H1 (cell line): ENCODE measurements at regions not wholly inside any gene's neighbourhood (a gene's known extent, or its start where the extent isn't known, plus 50 kb on each side); places are given as distances from the start of the nearest gene placed in this dataset.

Source experiments
- CTCF ChIA-PET: fragments of 300-600 bp; sonication (Branson Sonifier 250); formaldehyde crosslinking; loops from one replicate; lab custom pipeline; 2021; ENCODE audit not compliant: partially characterized antibody; lab: Charles Lee
- POLR2A ChIA-PET: fragments of 300-600 bp; sonication (Branson Sonifier 250); formaldehyde crosslinking; loops from one replicate; lab custom pipeline; 2021; ENCODE audit warnings: inconsistent platforms; ENCODE audit not compliant: partially characterized antibody; lab: Charles Lee
- DNase-seq, 2 experiments: peaks; one replicate each; pipeline versions ENCODE4 v3.0.0 to v3.0.0-alpha.2; 2010 to 2022; ENCODE audit warnings: low spot score in 2 of 2, low read depth in 1 of 2, mixed read lengths in 1 of 2
- FAIRE-seq: peaks from 2 replicates; lab custom pipeline; 2011; peaks lifted over from hg19 to GRCh38; lab: Jason Lieb, UNC
- H2AFZ ChIP-seq: 2 replicates; pipeline ENCODE4 v1.8.1; 2012; ENCODE audit warnings: low read length, inconsistent platforms
- H2AK5ac ChIP-seq: 2 replicates; pipeline ENCODE4 v1.6.1; 2013; ENCODE audit warnings: low read depth, low read length
- H2BK120ac ChIP-seq: replicated peaks from 2 replicates; pipeline ENCODE3; 2013; ENCODE audit warnings: low read depth, low read length, inconsistent platforms
- H2BK12ac ChIP-seq: 2 replicates; pipeline ENCODE4 v1.6.1; 2013; ENCODE audit warnings: low read depth, low read length
- H2BK15ac ChIP-seq: 2 replicates; pipeline ENCODE4 v1.6.1; 2013; ENCODE audit warnings: low read length
- H2BK20ac ChIP-seq: 2 replicates; pipeline ENCODE4 v1.6.1; 2013; ENCODE audit warnings: low read length
- H2BK5ac ChIP-seq: 2 replicates; pipeline ENCODE4 v1.6.1; 2013; ENCODE audit warnings: low read depth, low read length
- H3K14ac ChIP-seq: 2 replicates; pipeline ENCODE4 v1.6.1; 2013; ENCODE audit warnings: inconsistent platforms; ENCODE audit not compliant: insufficient read length
- H3K18ac ChIP-seq: 2 replicates; pipeline ENCODE4 v1.6.1; 2013; ENCODE audit warnings: low read length; ENCODE audit errors: extremely low read depth
- H3K23ac ChIP-seq: 2 replicates; pipeline ENCODE4 v1.6.1; 2013; ENCODE audit warnings: inconsistent platforms; ENCODE audit not compliant: insufficient read length
- H3K23me2 ChIP-seq: 2 replicates; pipeline ENCODE4 v1.6.1; 2013; ENCODE audit warnings: low read depth, low read length
- H3K27ac ChIP-seq: 2 replicates; pipeline ENCODE4 v1.6.1; 2011; ENCODE audit warnings: low read depth, low read length, inconsistent platforms
- H3K27me3 ChIP-seq, 4 experiments: replicated peaks in 1 of 4; 1 replicate in 1 of 4; 2 replicates in 3 of 4; pipeline versions ENCODE4 v1.6.1 to v1.8.1; 2011 to 2013; ENCODE audit warnings: low read length in 3 of 4, mild to moderate bottlenecking in 3 of 4, inconsistent platforms in 2 of 4, mixed read lengths in 2 of 4, moderate library complexity in 1 of 4; ENCODE audit not compliant: control insufficient read depth in 3 of 4, insufficient read depth in 3 of 4; ENCODE audit errors: extremely low read depth in 1 of 4
- H3K36me3 ChIP-seq, 4 experiments: 2 replicates each; pipeline versions ENCODE4 v1.6.1 to v1.8.1; 2011 to 2013; ENCODE audit warnings: mild to moderate bottlenecking in 4 of 4, low read length in 3 of 4, moderate library complexity in 2 of 4, control low read depth in 1 of 4, inconsistent platforms in 1 of 4; ENCODE audit not compliant: insufficient read depth in 4 of 4, control insufficient read depth in 2 of 4
- H3K4ac ChIP-seq: replicated peaks from 2 replicates; pipeline ENCODE3; 2013; ENCODE audit warnings: low read length, low read depth, mixed read lengths, inconsistent platforms; ENCODE audit not compliant: insufficient read length
- H3K4me1 ChIP-seq, 4 experiments: replicated peaks in 1 of 4; 1 replicate in 1 of 4; 2 replicates in 3 of 4; pipeline versions ENCODE4 v1.6.1 to v1.8.1; 2011 to 2013; ENCODE audit warnings: low read length in 3 of 4, inconsistent platforms in 2 of 4, mixed read lengths in 1 of 4; ENCODE audit not compliant: insufficient read depth in 4 of 4, control insufficient read depth in 3 of 4
- H3K4me2 ChIP-seq, 2 experiments: 2 replicates each; pipeline versions ENCODE4 v1.6.1 to v1.8.1; 2011 to 2013; ENCODE audit warnings: low read depth in 2 of 2, low read length in 2 of 2, control low read depth in 1 of 2, inconsistent platforms in 1 of 2, mild to moderate bottlenecking in 1 of 2; ENCODE audit not compliant: insufficient read depth in 1 of 2
- H3K4me3 ChIP-seq, 4 experiments: fragments of 200-600, 300-600 bp in 1 of 4; sonication (generic), shearing (Covaris generic), sonication (Bioruptor Twin) in 1 of 4; 2 replicates each; pipeline versions ENCODE4 v1.5.1 to v1.8.1; 2011 to 2016; ENCODE audit warnings: low read length in 4 of 4, low read depth in 3 of 4, control low read depth in 2 of 4, inconsistent platforms in 2 of 4, mild to moderate bottlenecking in 2 of 4, mixed read lengths in 1 of 4, moderate library complexity in 1 of 4; ENCODE audit not compliant: insufficient read depth in 2 of 4; ENCODE audit errors: extremely low read depth in 1 of 4
- H3K56ac ChIP-seq: replicated peaks from 2 replicates; pipeline ENCODE3; 2013; ENCODE audit warnings: low read depth, mild to moderate bottlenecking, mixed read lengths, low read length, inconsistent platforms; ENCODE audit not compliant: insufficient read length
- H3K79me1 ChIP-seq: 2 replicates; pipeline ENCODE4 v1.6.1; 2013; ENCODE audit warnings: low read depth, low read length, control low read depth
- H3K79me2 ChIP-seq, 2 experiments: 2 replicates each; pipeline versions ENCODE4 v1.6.1 to v1.8.1; 2012 to 2013; ENCODE audit warnings: low read length in 2 of 2, mild to moderate bottlenecking in 2 of 2, inconsistent platforms in 1 of 2; ENCODE audit not compliant: insufficient read depth in 2 of 2, control insufficient read depth in 1 of 2
- H3K9ac ChIP-seq, 4 experiments: replicated peaks in 1 of 4; 1 replicate in 1 of 4; 2 replicates in 3 of 4; pipeline versions ENCODE4 v1.6.1 to v1.8.1; 2011 to 2013; ENCODE audit warnings: low read depth in 3 of 4, low read length in 3 of 4, control low read depth in 2 of 4, mild to moderate bottlenecking in 2 of 4, moderate library complexity in 2 of 4, inconsistent platforms in 1 of 4; ENCODE audit errors: extremely low read depth in 1 of 4
- H3K9me3 ChIP-seq, 2 experiments: 2 replicates each; pipeline versions ENCODE4 v1.6.1 to v1.8.1; 2012 to 2013; ENCODE audit warnings: mild to moderate bottlenecking in 2 of 2, moderate library complexity in 2 of 2, control low read depth in 1 of 2, inconsistent platforms in 1 of 2, low read depth in 1 of 2, low read length in 1 of 2, mixed read lengths in 1 of 2; ENCODE audit not compliant: insufficient read depth in 2 of 2
- H4K20me1 ChIP-seq, 2 experiments: replicated peaks in 1 of 2; 2 replicates each; pipeline versions ENCODE3 to v1.8.1; 2011 to 2013; ENCODE audit warnings: inconsistent platforms in 2 of 2, low read length in 2 of 2, mild to moderate bottlenecking in 1 of 2; ENCODE audit not compliant: insufficient read depth in 2 of 2, control insufficient read depth in 1 of 2
- H4K5ac ChIP-seq: 2 replicates; pipeline ENCODE4 v1.6.1; 2013; ENCODE audit warnings: low read length, low read depth, mixed read lengths, inconsistent platforms; ENCODE audit not compliant: insufficient read length
- H4K8ac ChIP-seq: 2 replicates; pipeline ENCODE4 v1.8.0; 2013; ENCODE audit warnings: mild to moderate bottlenecking, moderate library complexity, low read length, inconsistent platforms; ENCODE audit not compliant: insufficient read depth; ENCODE audit errors: extremely low read depth
- H4K91ac ChIP-seq: replicated peaks from 2 replicates; pipeline ENCODE3; 2013; ENCODE audit warnings: low read length, mixed read lengths, inconsistent platforms; ENCODE audit not compliant: insufficient read length
- CEBPB ChIP-seq: IDR thresholded peaks from 2 replicates; pipeline ENCODE4 v1.6.1; 2012; ENCODE audit warnings: low read depth, low read length
- FOSL1 ChIP-seq: IDR thresholded peaks from 2 replicates; pipeline ENCODE4 v1.6.1; 2011; ENCODE audit warnings: mild to moderate bottlenecking, low read depth, low read length, moderate library complexity; ENCODE audit not compliant: insufficient read depth
- GABPA ChIP-seq: IDR thresholded peaks from 2 replicates; pipeline ENCODE4 v1.6.1; 2011; ENCODE audit warnings: mild to moderate bottlenecking, low read length, moderate library complexity, borderline replicate concordance; ENCODE audit not compliant: insufficient read depth
- PHF8 ChIP-seq: fragments of 200-600 bp; sonication (generic); conservative IDR thresholded peaks from 2 replicates; pipeline ENCODE4 v1.7.1; 2012; ENCODE audit warnings: low read depth, mild to moderate bottlenecking, inconsistent platforms, low read length, moderate library complexity
- RNF2 ChIP-seq: fragments of 200-900, 300-1000 bp; sonication (generic); IDR thresholded peaks from 2 replicates; pipeline ENCODE4 v1.7.1; 2016; ENCODE audit warnings: borderline replicate concordance, low read depth, mild to moderate bottlenecking, antibody characterized with exemption, low read length; ENCODE audit not compliant: poor library complexity, severe bottlenecking; ENCODE audit errors: missing control alignments
- SIX5 ChIP-seq: IDR thresholded peaks from 2 replicates; pipeline ENCODE4 v1.6.1; 2011; ENCODE audit warnings: mild to moderate bottlenecking, low read depth, low read length
- SUZ12 ChIP-seq: fragments of 200-600 bp; sonication (generic); IDR thresholded peaks from 2 replicates; pipeline ENCODE4 v1.6.1; 2012; ENCODE audit warnings: mild to moderate bottlenecking, inconsistent platforms, low read length, moderate library complexity, mixed read lengths
- TAF1 ChIP-seq: IDR thresholded peaks from 2 replicates; pipeline ENCODE4 v1.6.1; 2011; ENCODE audit warnings: mild to moderate bottlenecking, low read depth, low read length
- TCF12 ChIP-seq: IDR thresholded peaks from 2 replicates; pipeline ENCODE4 v1.6.1; 2011; ENCODE audit warnings: low read depth, mild to moderate bottlenecking, low read length
- YY1 ChIP-seq: IDR thresholded peaks from 2 replicates; pipeline ENCODE4 v1.6.1; 2011; ENCODE audit warnings: low read depth, mild to moderate bottlenecking, low read length
- WGBS, 2 experiments: shearing (Covaris generic) in 1 of 2; methylation state at CpG; one replicate each; pipeline versions ENCODE4 v1.1.6 to v1.1.7; 2013 to 2015; ENCODE audit warnings: low lambda C conversion rate in 2 of 2, mixed read lengths in 2 of 2, inconsistent platforms in 1 of 2, low coverage in 1 of 2, missing lambda C conversion rate in 1 of 2; ENCODE audit not compliant: insufficient replicate concordance in 2 of 2, insufficient coverage in 1 of 2, insufficient read length in 1 of 2; ENCODE audit errors: extremely low coverage in 1 of 2, missing lambda C conversion rate in 1 of 2; 5-methylcytosine and 5-hydroxymethylcytosine counted together

GRCh38 chr20:50253101-50253500 is 62.5 kb downstream of the CEBPB start:
- Histone ChIP-seq H3K4ac (no peak overlapping the region), H2BK120ac (no peak overlapping the region), H3K4me1 (peaks cover 0 to 4% (median 0%) of the 10 kb centered on the region in 4 experiments; a peak in 1 of 7 replicates), H3K56ac (no peak overlapping the region), H4K91ac (no peak overlapping the region), H3K36me3 (no peaks in the 10 kb centered on the region), H3K23ac (no peak overlapping the region), H3K9ac (no peak overlapping the region), H3K14ac (no peak overlapping the region), H2AFZ (no peak overlapping the region), H4K8ac (no peak overlapping the region), H3K27me3 (no peaks in the 10 kb centered on the region), H3K27ac (no peak overlapping the region), H4K20me1 (no peaks in the 10 kb centered on the region), H3K79me2 (no peaks in the 10 kb centered on the region), H2AK5ac (no peak overlapping the region), H3K79me1 (no peaks in the 10 kb centered on the region), H2BK20ac (no peak overlapping the region), H3K9me3 (no peaks in the 10 kb centered on the region), H3K18ac (no peak overlapping the region), H2BK5ac (no peak overlapping the region), H3K4me3 (no peak overlapping the region), H4K5ac (no peak overlapping the region), H2BK12ac (no peak overlapping the region), H3K4me2 (no peak overlapping the region), H2BK15ac (no peak overlapping the region), H3K23me2 (no peaks in the 10 kb centered on the region)
- 90% methylated on average over 10 of the region's 10 CpGs; no CpG with 5 or more reads in 1 of the 2 experiments for WGBS, 2 experiments
- DNase-seq (no peak), FAIRE-seq (no peak)
- POLR2A ChIA-PET, result no interaction called here
- TF ChIP-seq TAF1 (no peak), GABPA (no peak), PHF8 (no peak), SUZ12 (no peak), TCF12 (no peak), SIX5 (no peak), CEBPB (no peak), RNF2 (no peak), FOSL1 (no peak), YY1 (no peak)
- CTCF ChIA-PET, result interaction anchor here (1.2 kb wide), 1 partner anchor 9 kb away, joined by 5 read pairs; no protein-coding TSS in a partner anchor
